H9 (cell line): ENCODE measurements at regions not wholly inside any gene's neighbourhood (a gene's known extent, or its start where the extent isn't known, plus 50 kb on each side); places are given as distances from the start of the nearest gene placed in this dataset.
A peak's percentile ranks its signal among the peaks of the same experiment; 100 is the strongest.

Experiments used
- DNase-seq: peaks from one replicate; pipeline ENCODE4 v3.0.0-alpha.2; 2017
- H2AFZ ChIP-seq: one replicate; pipeline ENCODE4 v1.6.1; 2013; ENCODE audit warnings: mild to moderate bottlenecking, low read length, control low read depth, moderate library complexity
- H2AK5ac ChIP-seq: 2 replicates; pipeline ENCODE4 v1.6.1; 2013; ENCODE audit warnings: low read length, control low read depth, mixed read lengths; ENCODE audit not compliant: insufficient read length
- H2BK120ac ChIP-seq: one replicate; pipeline ENCODE4 v1.6.1; 2013; ENCODE audit warnings: low read depth, mild to moderate bottlenecking, low read length, control low read depth, inconsistent platforms; ENCODE audit not compliant: poor library complexity, severe bottlenecking
- H2BK12ac ChIP-seq: 2 replicates; pipeline ENCODE4 v1.6.1; 2013; ENCODE audit warnings: low read length, control low read depth, mixed read lengths, low read depth; ENCODE audit not compliant: insufficient read length
- H2BK15ac ChIP-seq: 2 replicates; pipeline ENCODE4 v1.6.1; 2013; ENCODE audit warnings: low read depth, low read length, control low read depth
- H2BK20ac ChIP-seq: one replicate; pipeline ENCODE4 v1.6.1; 2013; ENCODE audit warnings: low read depth, mild to moderate bottlenecking, low read length, control low read depth, inconsistent platforms; ENCODE audit not compliant: poor library complexity, severe bottlenecking
- H2BK5ac ChIP-seq: 2 replicates; pipeline ENCODE4 v1.6.1; 2013; ENCODE audit warnings: low read length, control low read depth, mixed read lengths; ENCODE audit not compliant: insufficient read length
- H3K14ac ChIP-seq: 2 replicates; pipeline ENCODE4 v1.6.1; 2013; ENCODE audit warnings: low read length, control low read depth; ENCODE audit not compliant: insufficient read depth
- H3K18ac ChIP-seq: 2 replicates; pipeline ENCODE4 v1.6.1; 2013; ENCODE audit warnings: low read depth, mild to moderate bottlenecking, mixed read lengths, low read length, control low read depth; ENCODE audit not compliant: insufficient read length
- H3K23ac ChIP-seq: 2 replicates; pipeline ENCODE4 v1.6.1; 2013; ENCODE audit warnings: low read length, control low read depth, mixed read lengths, low read depth; ENCODE audit not compliant: insufficient read length
- H3K23me2 ChIP-seq: 2 replicates; pipeline ENCODE4 v1.6.1; 2013; ENCODE audit warnings: low read depth, mild to moderate bottlenecking, mixed read lengths, low read length, control low read depth; ENCODE audit not compliant: insufficient read length, poor library complexity, severe bottlenecking
- H3K27ac ChIP-seq: 2 replicates; pipeline ENCODE4 v1.5.1; 2013; ENCODE audit warnings: low read length, control low read depth, mixed read lengths, low read depth; ENCODE audit not compliant: insufficient read length
- H3K27me3 ChIP-seq: 2 replicates; pipeline ENCODE4 v1.6.1; 2013; ENCODE audit warnings: low read length, control low read depth, inconsistent platforms; ENCODE audit not compliant: insufficient read depth
- H3K4ac ChIP-seq: 2 replicates; pipeline ENCODE4 v1.6.1; 2013; ENCODE audit warnings: low read depth, mild to moderate bottlenecking, control low read depth, inconsistent platforms, low read length, moderate library complexity
- H3K4me1 ChIP-seq: 2 replicates; pipeline ENCODE4 v1.6.1; 2013; ENCODE audit warnings: low read length, control low read depth, inconsistent platforms; ENCODE audit not compliant: insufficient read depth
- H3K4me2 ChIP-seq: 2 replicates; pipeline ENCODE4 v1.6.1; 2013; ENCODE audit warnings: low read length, control low read depth, mixed read lengths; ENCODE audit not compliant: insufficient read length, insufficient read depth
- H3K56ac ChIP-seq: 2 replicates; pipeline ENCODE4 v1.6.1; 2013; ENCODE audit warnings: low read depth, mild to moderate bottlenecking, mixed read lengths, low read length, control low read depth; ENCODE audit not compliant: insufficient read length
- H3K79me1 ChIP-seq: 2 replicates; pipeline ENCODE4 v1.6.1; 2013; ENCODE audit warnings: low read depth, mild to moderate bottlenecking, moderate library complexity, low read length, control low read depth, inconsistent platforms; ENCODE audit not compliant: insufficient read depth, poor library complexity, severe bottlenecking
- H3K79me2 ChIP-seq: 2 replicates; pipeline ENCODE4 v1.6.1; 2013; ENCODE audit warnings: low read length, control low read depth, inconsistent platforms; ENCODE audit not compliant: insufficient read depth
- H3K9ac ChIP-seq: 2 replicates; pipeline ENCODE4 v1.6.1; 2013; ENCODE audit warnings: low read length, control low read depth, mixed read lengths; ENCODE audit not compliant: insufficient read length; ENCODE audit errors: extremely low read depth
- H3K9me3 ChIP-seq: one replicate; pipeline ENCODE4 v1.6.1; 2013; ENCODE audit warnings: low read depth, low read length, inconsistent platforms; ENCODE audit not compliant: control insufficient read depth
- H3T11ph ChIP-seq: one replicate; pipeline ENCODE4 v1.6.1; 2013; ENCODE audit warnings: mild to moderate bottlenecking, low read length, control low read depth, inconsistent platforms
- H4K20me1 ChIP-seq: one replicate; pipeline ENCODE4 v1.6.1; 2013; ENCODE audit not compliant: control insufficient read depth, insufficient read length, insufficient read depth
- H4K5ac ChIP-seq: 2 replicates; pipeline ENCODE4 v1.6.1; 2013; ENCODE audit warnings: low read depth, mild to moderate bottlenecking, mixed read lengths, low read length, control low read depth; ENCODE audit not compliant: insufficient read length
- H4K8ac ChIP-seq: replicated peaks from 2 replicates; pipeline ENCODE4 v1.6.1; 2013; ENCODE audit warnings: low read length, control low read depth, mixed read lengths, low read depth; ENCODE audit not compliant: insufficient read length
- H4K91ac ChIP-seq: 2 replicates; pipeline ENCODE4 v1.6.1; 2013; ENCODE audit warnings: low read depth, mild to moderate bottlenecking, moderate library complexity, mixed read lengths, low read length, control low read depth; ENCODE audit not compliant: insufficient read length
- H3K27ac Mint-ChIP-seq, 3 experiments: 2 replicates in 2 of 3; 3 replicates in 1 of 3; pipeline ENCODE4 v1.8.0; 2020 to 2021; ENCODE audit warnings: mixed read lengths in 3 of 3, mild to moderate bottlenecking in 1 of 3, moderate library complexity in 1 of 3
- H3K27me3 Mint-ChIP-seq: 2 replicates; pipeline ENCODE4 v1.8.0; 2021; ENCODE audit warnings: low read depth, mild to moderate bottlenecking, moderate library complexity, mixed read lengths
- H3K36me3 Mint-ChIP-seq, 3 experiments: 2 replicates in 2 of 3; 3 replicates in 1 of 3; pipeline ENCODE4 v1.8.0; 2020 to 2021; ENCODE audit warnings: low read depth in 3 of 3, mixed read lengths in 3 of 3; ENCODE audit not compliant: insufficient read depth in 1 of 3
- H3K4me1 Mint-ChIP-seq, 2 experiments: 2 replicates each; pipeline ENCODE4 v1.8.0; 2020; ENCODE audit warnings: mixed read lengths in 2 of 2
- H3K4me3 Mint-ChIP-seq, 2 experiments: 2 replicates in 1 of 2; 3 replicates in 1 of 2; pipeline ENCODE4 v1.8.0; 2020 to 2021; ENCODE audit warnings: mild to moderate bottlenecking in 2 of 2, mixed read lengths in 2 of 2, moderate library complexity in 1 of 2
- H3K9me3 Mint-ChIP-seq, 2 experiments: 2 replicates in 1 of 2; 3 replicates in 1 of 2; pipeline ENCODE4 v1.8.0; 2020; ENCODE audit warnings: mild to moderate bottlenecking in 2 of 2, mixed read lengths in 2 of 2, moderate library complexity in 1 of 2
- CTCF ChIP-seq: fragments of 200-600 bp; sonication (generic); conservative IDR thresholded peaks from 3 replicates; pipeline ENCODE4 v1.8.0; 2021; ENCODE audit warnings: antibody characterized with exemption, mild to moderate bottlenecking
- WGBS: extraction: QIAGEN DNeasy Blood & Tissue Kit; methylation state at CpG from one replicate; pipeline ENCODE4 v1.1.7; 2013; ENCODE audit warnings: missing lambda C conversion rate, low lambda C conversion rate, mixed read lengths; ENCODE audit not compliant: insufficient read length; ENCODE audit errors: extremely low coverage; 5-methylcytosine and 5-hydroxymethylcytosine counted together

GRCh38 chr3:124391774-124392173 is 338.5 kb upstream of the UMPS start:
- WGBS, result no CpG with 5 or more reads among the region's 3 CpGs
- no peak overlapping the region for H4K91ac ChIP-seq
- no peak for DNase-seq
- no peak overlapping the region for H3K14ac ChIP-seq
- H2BK5ac ChIP-seq, result no peak overlapping the region
- H3K27me3 ChIP-seq, result no peaks in the 10 kb centered on the region
- no peak overlapping the region for H3K9ac ChIP-seq
- H3K4me2 ChIP-seq, result no peak overlapping the region
- H4K5ac ChIP-seq, result no peak overlapping the region
- no peak overlapping the region for H3K27ac ChIP-seq
- no peaks in the 10 kb centered on the region for H3K9me3 ChIP-seq
- H4K8ac ChIP-seq, result no peak overlapping the region
- Mint-ChIP-seq H3K9me3 (no peaks in the 10 kb centered on the region), H3K27me3 (no peaks in the 10 kb centered on the region; the same call in 1 of the 2 replicates), H3K4me1 (peaks cover 2% of the 10 kb centered on the region in 2 experiments), H3K36me3 (no peaks in the 10 kb centered on the region), H3K4me3 (no peak overlapping the region), H3K27ac (no peak overlapping the region)
- H3T11ph ChIP-seq, result no peak overlapping the region
- H4K20me1 ChIP-seq, result no peaks in the 10 kb centered on the region
- no peak overlapping the region for H2BK12ac ChIP-seq
- no peaks in the 10 kb centered on the region for H3K79me2 ChIP-seq
- H3K79me1 ChIP-seq, result no peaks in the 10 kb centered on the region
- no peaks in the 10 kb centered on the region for H3K23me2 ChIP-seq
- no peak overlapping the region for H3K56ac ChIP-seq
- peak; percentile 21; the same call in 1 of the 3 replicates for TF ChIP-seq CTCF
- no peak overlapping the region for H2BK20ac ChIP-seq
- H2AK5ac ChIP-seq, result no peak overlapping the region
- 0 out of 2 replicates have a peak, but pooled peaks cover 3% of the 10 kb centered on the region for H3K4me1 ChIP-seq
- H3K23ac ChIP-seq, result no peak overlapping the region
- no peak overlapping the region for H2BK120ac ChIP-seq
- H3K4ac ChIP-seq, result no peak overlapping the region
- H2AFZ ChIP-seq, result no peak overlapping the region
- no peak overlapping the region for H3K18ac ChIP-seq
- H2BK15ac ChIP-seq, result no peak overlapping the region
